HEK293T (cell line): ENCODE measurements at regions not wholly inside any gene's neighbourhood (a gene's known extent, or its start where the extent isn't known, plus 50 kb on each side); places are given as distances from the start of the nearest gene placed in this dataset.

ENCODE experiments used
- HDGF ChIP-seq: fragments of 450-650 bp; IDR thresholded peaks from 2 replicates; pipeline ENCODE4 v1.6.1; 2017; ENCODE audit warnings: antibody characterized with exemption, borderline replicate concordance
- NFRKB ChIP-seq: fragments of 450-650 bp; IDR thresholded peaks from 2 replicates; pipeline ENCODE4 v1.6.1; 2016; ENCODE audit warnings: mild to moderate bottlenecking, moderate library complexity
- PKNOX1 ChIP-seq: fragments of 450-650 bp; IDR thresholded peaks from 2 replicates; pipeline ENCODE4 v1.6.1; 2016
- SUZ12 ChIP-seq: fragments of 450-650 bp; IDR thresholded peaks from 2 replicates; pipeline ENCODE4 v1.6.1; 2016; ENCODE audit warnings: mild to moderate bottlenecking

GRCh38 chr9:74331607-74332006, 165.5 kb upstream of the RORB start:
- TF ChIP-seq PKNOX1 (no peak), SUZ12 (no peak), HDGF (no peak), NFRKB (no peak)
